ENCODE measurements at regions not wholly inside any gene's neighbourhood (a gene's known extent, or its start where the extent isn't known, plus 50 kb on each side); places are given as distances from the start of the nearest gene placed in this dataset.

DNA sequence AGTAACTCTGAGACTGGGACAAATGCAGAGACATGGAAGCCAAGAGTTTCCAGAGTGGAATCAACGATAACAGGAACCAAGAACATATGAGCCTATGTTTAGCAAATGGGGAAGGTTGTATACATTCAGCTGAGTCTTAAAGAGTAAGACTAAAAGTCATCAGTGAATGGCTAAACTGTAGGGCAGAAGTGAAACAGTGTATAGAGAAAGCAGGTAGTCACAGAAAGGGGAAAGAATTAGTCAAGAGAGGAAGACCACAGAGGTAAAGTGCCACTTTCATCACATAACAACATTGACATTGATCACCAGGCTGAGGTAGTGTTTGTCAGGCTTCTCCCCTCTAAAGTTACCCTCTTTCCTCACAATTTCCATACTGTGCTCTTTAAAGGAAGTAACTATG lies 306.5 kb upstream of the SPTLC3 start:
- Histone ChIP-seq H3K4me3 (replicated peaks in 1 of 4; ENCODE audit: control extremely low read depth in 1 of 4, insufficient read depth in 1 of 4, low read depth in 3 of 4, low read length in 4 of 4) (no peak overlapping the region), H3K4me1 (ENCODE audit: control insufficient read depth, extremely low read depth, insufficient read depth, low read length) (no peaks in the 10 kb centered on the region)
- DNase-seq (ENCODE audit: low read depth in 2 of 2) = no peak

DNA sequence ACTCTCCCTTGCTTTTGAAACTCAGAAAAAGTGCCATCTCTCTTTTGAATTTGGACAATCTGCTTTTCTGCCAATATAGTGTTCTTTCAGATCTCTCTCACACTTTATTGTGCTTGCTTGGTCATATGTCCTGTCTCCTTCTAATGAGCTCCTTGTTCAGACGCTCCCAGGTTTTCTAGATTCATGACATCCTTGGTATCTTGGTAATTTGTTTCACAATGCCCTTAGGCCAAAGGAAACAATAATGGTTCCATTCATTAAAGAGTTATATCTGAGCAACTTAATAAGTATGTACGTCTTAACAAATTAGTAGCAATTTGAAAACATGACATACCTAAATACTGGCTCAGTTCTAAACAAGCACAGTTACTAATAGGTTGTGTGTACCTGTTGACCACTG lies 293.4 kb upstream of the SPTLC3 start:
- Histone ChIP-seq H3K9ac (ENCODE audit: insufficient read depth, low read length) (no peak overlapping the region), H3K4me1 (ENCODE audit: control insufficient read depth, extremely low read depth, insufficient read depth, low read length) (no peaks in the 10 kb centered on the region), H2AFZ (ENCODE audit: low read length) (no peak overlapping the region), H3K4me2 (ENCODE audit: extremely low read depth, insufficient read depth, low read length) (no peak overlapping the region), H3K79me2 (ENCODE audit: control insufficient read depth, insufficient read depth, low read length) (no peaks in the 10 kb centered on the region), H3K4me3 (replicated peaks in 1 of 4; ENCODE audit: control extremely low read depth in 1 of 4, insufficient read depth in 1 of 4, low read depth in 3 of 4, low read length in 4 of 4) (no peak overlapping the region), H3K9me3 (ENCODE audit: control insufficient read depth, insufficient read depth, low read depth, low read length) (no peaks in the 10 kb centered on the region), H3K27ac (ENCODE audit: insufficient read depth, low read length) (no peak overlapping the region), H3K27me3 (ENCODE audit: control insufficient read depth, insufficient read depth, low read length) (no peaks in the 10 kb centered on the region), H3K36me3 (ENCODE audit: control insufficient read depth, insufficient read depth, low read length) (no peaks in the 10 kb centered on the region), H4K20me1 (ENCODE audit: control insufficient read depth, extremely low read depth, insufficient read depth, low read length) (no peaks in the 10 kb centered on the region)
- DNase-seq (ENCODE audit: low read depth in 2 of 2) = no peak
- no peak for TF ChIP-seq EZH2 (IDR thresholded peaks at IDR 0.05; ENCODE audit: low read length, missing control alignments)
- no peak for TF ChIP-seq CTCF (conservative IDR thresholded peaks at IDR 0.05 in 1 of 2, IDR thresholded peaks at IDR 0.05 in 1 of 2; ENCODE audit: low read depth in 1 of 2, low read length in 2 of 2)

More for the DNA sequence above, 306.5 kb upstream of the SPTLC3 start:
- H3K4me2 ChIP-seq (ENCODE audit: extremely low read depth, insufficient read depth, low read length) = no peak overlapping the region
- H3K36me3 ChIP-seq (ENCODE audit: control insufficient read depth, insufficient read depth, low read length) = no peaks in the 10 kb centered on the region
- H2AFZ ChIP-seq (ENCODE audit: low read length) = no peak overlapping the region
- no peaks in the 10 kb centered on the region for H4K20me1 ChIP-seq (ENCODE audit: control insufficient read depth, extremely low read depth, insufficient read depth, low read length)
- H3K27me3 ChIP-seq (ENCODE audit: control insufficient read depth, insufficient read depth, low read length) = no peaks in the 10 kb centered on the region
- H3K27ac ChIP-seq (ENCODE audit: insufficient read depth, low read length) = no peak overlapping the region
- H3K79me2 ChIP-seq (ENCODE audit: control insufficient read depth, insufficient read depth, low read length) = no peaks in the 10 kb centered on the region
- no peak for TF ChIP-seq EZH2 (IDR thresholded peaks at IDR 0.05; ENCODE audit: low read length, missing control alignments)
- no peak for TF ChIP-seq CTCF (conservative IDR thresholded peaks at IDR 0.05 in 1 of 2, IDR thresholded peaks at IDR 0.05 in 1 of 2; ENCODE audit: low read depth in 1 of 2, low read length in 2 of 2)
- no peak overlapping the region for H3K9ac ChIP-seq (ENCODE audit: insufficient read depth, low read length)
- no peaks in the 10 kb centered on the region for H3K9me3 ChIP-seq (ENCODE audit: control insufficient read depth, insufficient read depth, low read depth, low read length)

- H3K9ac ChIP-seq (ENCODE audit: insufficient read depth, low read length) = no peak overlapping the region
- H3K9me3 ChIP-seq (ENCODE audit: control insufficient read depth, insufficient read depth, low read depth, low read length) = no peaks in the 10 kb centered on the region
- no peak overlapping the region for H3K4me2 ChIP-seq (ENCODE audit: extremely low read depth, insufficient read depth, low read length)
- no peak overlapping the region for H2AFZ ChIP-seq (ENCODE audit: low read length)
- no peak overlapping the region for H3K4me3 ChIP-seq (replicated peaks in 1 of 4; ENCODE audit: control extremely low read depth in 1 of 4, insufficient read depth in 1 of 4, low read depth in 3 of 4, low read length in 4 of 4)
- H3K4me1 ChIP-seq (ENCODE audit: control insufficient read depth, extremely low read depth, insufficient read depth, low read length) = no peaks in the 10 kb centered on the region
- H3K27ac ChIP-seq (ENCODE audit: insufficient read depth, low read length) = no peak overlapping the region
- no peak for TF ChIP-seq CTCF (conservative IDR thresholded peaks at IDR 0.05 in 1 of 2, IDR thresholded peaks at IDR 0.05 in 1 of 2; ENCODE audit: low read depth in 1 of 2, low read length in 2 of 2)
- H4K20me1 ChIP-seq (ENCODE audit: control insufficient read depth, extremely low read depth, insufficient read depth, low read length) = no peaks in the 10 kb centered on the region
- DNase-seq (ENCODE audit: low read depth in 2 of 2) = no peak
- no peaks in the 10 kb centered on the region for H3K79me2 ChIP-seq (ENCODE audit: control insufficient read depth, insufficient read depth, low read length)
- no peaks in the 10 kb centered on the region for H3K27me3 ChIP-seq (ENCODE audit: control insufficient read depth, insufficient read depth, low read length)
- H3K36me3 ChIP-seq (ENCODE audit: control insufficient read depth, insufficient read depth, low read length) = no peaks in the 10 kb centered on the region
Observed at GRCh38 chr20:12715991-12716680, 292.6 kb upstream of the SPTLC3 start.
